HCT116 (cell line): ENCODE measurements at regions not wholly inside any gene's neighbourhood (a gene's known extent, or its start where the extent isn't known, plus 50 kb on each side); places are given as distances from the start of the nearest gene placed in this dataset.

Experiments
- EZH2phosphoT487 ChIP-seq: fragments of 200-600 bp; IDR thresholded peaks from 2 replicates; pipeline ENCODE4 v1.6.1; 2018; ENCODE audit warnings: antibody characterized with exemption, borderline replicate concordance
- POLR2A ChIP-seq: IDR thresholded peaks from 2 replicates; pipeline ENCODE4 v1.7.0; 2011; ENCODE audit warnings: borderline replicate concordance; ENCODE audit not compliant: insufficient read depth, insufficient read length; ENCODE audit errors: extremely low read depth
- POLR2AphosphoS5 ChIP-seq: IDR thresholded peaks from 2 replicates; pipeline ENCODE4 v1.6.1; 2011; ENCODE audit warnings: mild to moderate bottlenecking, low read depth, low read length, moderate library complexity
- TF ChIP-seq, protein P1 (sequence below): IDR thresholded peaks from 2 replicates; pipeline ENCODE4 v1.6.1; 2012; ENCODE audit warnings: low read depth
- TF ChIP-seq, protein P2 (sequence below), 3 experiments: fragments of 200-600 bp in 1 of 3; sonication (generic) in 1 of 3; IDR thresholded peaks in 2 of 3; conservative IDR thresholded peaks in 1 of 3; 2 replicates each; pipeline ENCODE4 v1.5.1; 2012 to 2017; ENCODE audit warnings: low read depth in 2 of 3, low read length in 2 of 3, antibody characterized with exemption in 1 of 3, borderline replicate concordance in 1 of 3, control low read depth in 1 of 3, mild to moderate bottlenecking in 1 of 3, mixed read lengths in 1 of 3, mixed run types in 1 of 3, moderate library complexity in 1 of 3; ENCODE audit not compliant: insufficient read depth in 1 of 3
- TF ChIP-seq, protein P3 (sequence below): IDR thresholded peaks from 2 replicates; pipeline ENCODE4 v1.6.1; 2012

DNA sequence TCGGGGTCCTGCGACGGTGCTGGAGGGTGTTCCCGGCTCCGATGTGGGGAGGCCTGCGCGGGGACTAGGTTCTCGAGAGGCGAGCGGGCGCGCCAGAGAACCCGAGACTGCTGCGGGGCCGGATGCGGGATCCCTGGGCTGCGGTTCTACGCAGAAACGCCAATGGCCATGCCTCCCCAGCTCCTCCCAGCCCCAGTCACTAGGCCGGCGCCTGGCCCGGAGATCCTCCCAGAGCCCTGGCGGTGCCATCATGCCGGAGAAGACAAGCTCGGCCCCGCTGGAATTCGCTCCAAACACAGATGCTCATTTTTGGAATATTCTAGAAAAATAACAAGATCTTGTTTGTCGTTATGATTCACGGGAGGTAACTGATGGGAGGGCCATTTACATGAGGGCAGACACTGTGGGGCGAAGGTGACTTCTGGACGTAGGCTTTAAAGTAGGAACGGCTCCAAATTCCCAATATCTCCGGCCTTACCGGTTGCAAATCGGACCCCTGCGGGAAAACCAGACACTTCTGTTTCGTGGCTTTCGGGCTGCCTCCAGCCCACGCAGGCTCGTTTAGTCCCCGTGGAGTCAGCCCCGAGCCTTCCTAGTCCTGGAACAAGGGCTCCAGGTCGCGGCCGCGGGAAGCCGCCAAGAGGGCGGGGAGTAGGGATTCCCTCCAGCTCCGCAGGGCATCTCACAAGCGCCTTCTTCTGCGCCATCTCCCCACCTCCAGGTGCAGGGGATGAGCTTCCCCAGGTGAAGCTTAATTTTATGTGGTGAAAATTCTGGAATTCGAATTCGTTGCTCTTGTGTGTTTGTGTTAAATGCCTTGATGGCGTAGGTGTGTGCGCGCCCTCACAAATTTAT is 74.8 kb upstream of the POLG start:
- TF ChIP-seq, protein P1, sequence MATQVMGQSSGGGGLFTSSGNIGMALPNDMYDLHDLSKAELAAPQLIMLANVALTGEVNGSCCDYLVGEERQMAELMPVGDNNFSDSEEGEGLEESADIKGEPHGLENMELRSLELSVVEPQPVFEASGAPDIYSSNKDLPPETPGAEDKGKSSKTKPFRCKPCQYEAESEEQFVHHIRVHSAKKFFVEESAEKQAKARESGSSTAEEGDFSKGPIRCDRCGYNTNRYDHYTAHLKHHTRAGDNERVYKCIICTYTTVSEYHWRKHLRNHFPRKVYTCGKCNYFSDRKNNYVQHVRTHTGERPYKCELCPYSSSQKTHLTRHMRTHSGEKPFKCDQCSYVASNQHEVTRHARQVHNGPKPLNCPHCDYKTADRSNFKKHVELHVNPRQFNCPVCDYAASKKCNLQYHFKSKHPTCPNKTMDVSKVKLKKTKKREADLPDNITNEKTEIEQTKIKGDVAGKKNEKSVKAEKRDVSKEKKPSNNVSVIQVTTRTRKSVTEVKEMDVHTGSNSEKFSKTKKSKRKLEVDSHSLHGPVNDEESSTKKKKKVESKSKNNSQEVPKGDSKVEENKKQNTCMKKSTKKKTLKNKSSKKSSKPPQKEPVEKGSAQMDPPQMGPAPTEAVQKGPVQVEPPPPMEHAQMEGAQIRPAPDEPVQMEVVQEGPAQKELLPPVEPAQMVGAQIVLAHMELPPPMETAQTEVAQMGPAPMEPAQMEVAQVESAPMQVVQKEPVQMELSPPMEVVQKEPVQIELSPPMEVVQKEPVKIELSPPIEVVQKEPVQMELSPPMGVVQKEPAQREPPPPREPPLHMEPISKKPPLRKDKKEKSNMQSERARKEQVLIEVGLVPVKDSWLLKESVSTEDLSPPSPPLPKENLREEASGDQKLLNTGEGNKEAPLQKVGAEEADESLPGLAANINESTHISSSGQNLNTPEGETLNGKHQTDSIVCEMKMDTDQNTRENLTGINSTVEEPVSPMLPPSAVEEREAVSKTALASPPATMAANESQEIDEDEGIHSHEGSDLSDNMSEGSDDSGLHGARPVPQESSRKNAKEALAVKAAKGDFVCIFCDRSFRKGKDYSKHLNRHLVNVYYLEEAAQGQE = no peak
- no peak for TF ChIP-seq POLR2A
- TF ChIP-seq, protein P2, sequence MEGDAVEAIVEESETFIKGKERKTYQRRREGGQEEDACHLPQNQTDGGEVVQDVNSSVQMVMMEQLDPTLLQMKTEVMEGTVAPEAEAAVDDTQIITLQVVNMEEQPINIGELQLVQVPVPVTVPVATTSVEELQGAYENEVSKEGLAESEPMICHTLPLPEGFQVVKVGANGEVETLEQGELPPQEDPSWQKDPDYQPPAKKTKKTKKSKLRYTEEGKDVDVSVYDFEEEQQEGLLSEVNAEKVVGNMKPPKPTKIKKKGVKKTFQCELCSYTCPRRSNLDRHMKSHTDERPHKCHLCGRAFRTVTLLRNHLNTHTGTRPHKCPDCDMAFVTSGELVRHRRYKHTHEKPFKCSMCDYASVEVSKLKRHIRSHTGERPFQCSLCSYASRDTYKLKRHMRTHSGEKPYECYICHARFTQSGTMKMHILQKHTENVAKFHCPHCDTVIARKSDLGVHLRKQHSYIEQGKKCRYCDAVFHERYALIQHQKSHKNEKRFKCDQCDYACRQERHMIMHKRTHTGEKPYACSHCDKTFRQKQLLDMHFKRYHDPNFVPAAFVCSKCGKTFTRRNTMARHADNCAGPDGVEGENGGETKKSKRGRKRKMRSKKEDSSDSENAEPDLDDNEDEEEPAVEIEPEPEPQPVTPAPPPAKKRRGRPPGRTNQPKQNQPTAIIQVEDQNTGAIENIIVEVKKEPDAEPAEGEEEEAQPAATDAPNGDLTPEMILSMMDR (IDR thresholded peaks at IDR 0.05 in 2 of 3, conservative IDR thresholded peaks at IDR 0.05 in 1 of 3; ENCODE audit: borderline replicate concordance in 1 of 3, insufficient read depth in 1 of 3, low read depth in 2 of 3, low read length in 2 of 3) = no peak
- TF ChIP-seq POLR2AphosphoS5 = no peak
- TF ChIP-seq EZH2phosphoT487 = no peak
- TF ChIP-seq, protein P3, sequence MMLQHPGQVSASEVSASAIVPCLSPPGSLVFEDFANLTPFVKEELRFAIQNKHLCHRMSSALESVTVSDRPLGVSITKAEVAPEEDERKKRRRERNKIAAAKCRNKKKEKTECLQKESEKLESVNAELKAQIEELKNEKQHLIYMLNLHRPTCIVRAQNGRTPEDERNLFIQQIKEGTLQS = no peak
